GM04503 (cell line): ENCODE measurements at regions not wholly inside any gene's neighbourhood (a gene's known extent, or its start where the extent isn't known, plus 50 kb on each side); places are given as distances from the start of the nearest gene placed in this dataset.
A peak's percentile ranks its signal among the peaks of the same experiment; 100 is the strongest.
"Not testable (repeated sequence)": the region's sequence is repeated elsewhere in the genome, so short reads cannot be mapped to it uniquely, and the experiment has no call there.

Experiments used
- DNase-seq: peaks from one replicate; pipeline ENCODE4 v3.0.0-alpha.2; 2012; ENCODE audit warnings: low read depth

DNA sequence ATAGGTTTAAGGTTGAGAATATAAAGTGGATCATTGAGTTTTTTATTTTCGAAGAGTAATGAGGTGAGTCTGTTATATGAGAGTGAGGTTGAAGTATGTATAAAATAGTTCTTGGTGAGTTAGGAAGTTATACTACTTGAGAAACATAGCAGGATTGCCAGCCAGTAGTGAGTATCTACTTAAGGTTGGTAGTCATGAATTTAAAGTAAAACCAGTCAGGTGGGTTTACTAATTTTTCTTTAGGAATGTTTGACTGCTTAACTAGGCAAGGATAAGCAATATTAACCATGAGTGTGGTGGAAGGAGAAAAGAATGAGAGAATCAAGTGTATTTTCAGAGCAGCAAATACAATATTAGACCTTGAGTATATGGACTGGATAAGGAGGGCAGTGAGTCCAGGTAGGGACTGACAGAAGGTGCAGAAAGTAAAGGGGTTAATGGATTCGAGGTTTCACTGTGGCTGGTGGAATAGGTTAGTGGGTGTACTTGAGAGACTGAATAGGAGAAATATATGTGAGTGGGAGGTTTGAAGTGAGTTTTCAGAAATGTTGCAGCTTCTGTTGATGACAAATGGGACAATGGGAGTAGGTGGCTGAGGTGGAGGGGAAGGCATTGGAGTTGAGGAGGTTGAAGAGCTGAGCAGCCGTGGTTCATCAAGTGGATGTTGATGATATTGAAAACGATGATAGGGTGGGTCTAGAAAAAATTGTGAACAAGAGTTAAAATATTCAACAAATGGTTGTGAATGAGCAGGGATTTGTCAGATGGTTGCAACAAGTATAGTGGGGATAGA is 232.5 kb upstream of the ASCC3 start:
- DNase-seq: no peak

DNA sequence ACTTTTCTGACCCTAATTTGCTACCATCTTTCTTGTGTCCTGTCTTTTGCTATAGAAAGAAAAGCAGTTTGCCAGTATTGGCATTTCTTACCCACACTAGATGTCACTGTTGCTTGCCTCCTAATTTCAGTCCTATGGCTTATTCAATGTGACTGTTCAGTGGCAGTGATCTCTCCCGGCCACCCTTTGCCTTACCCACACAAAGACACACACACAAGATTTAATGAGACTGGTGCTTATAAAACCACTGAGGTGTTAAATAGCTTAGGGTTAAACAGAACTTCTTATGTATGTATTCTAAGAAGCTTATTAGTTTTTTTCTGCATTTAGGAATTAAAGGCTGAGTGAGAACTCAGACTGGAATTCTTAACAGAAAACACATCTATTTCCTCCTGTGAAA is 233.6 kb upstream of the ASCC3 start:
- peak; percentile 12 for DNase-seq

DNA sequence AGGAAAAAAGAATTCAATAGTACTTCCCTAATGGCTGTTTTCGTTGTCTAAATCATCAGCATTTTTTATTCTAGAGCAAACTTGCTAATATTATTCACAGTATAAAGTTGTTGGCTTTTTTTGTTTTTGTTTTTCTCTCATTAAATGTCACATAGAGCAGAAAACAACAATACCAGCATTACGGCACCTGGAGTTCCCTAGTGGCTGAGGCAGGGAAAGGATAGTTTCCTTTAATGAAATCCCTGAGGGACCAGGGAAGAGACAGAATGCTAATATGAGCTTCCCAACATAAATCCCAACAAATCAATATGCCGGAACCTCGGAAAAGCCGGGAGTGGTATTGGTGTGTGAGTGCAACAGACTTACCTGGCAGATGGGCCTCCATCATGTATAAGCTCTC is 235.2 kb upstream of the ASCC3 start:
- DNase-seq: no peak

DNA sequence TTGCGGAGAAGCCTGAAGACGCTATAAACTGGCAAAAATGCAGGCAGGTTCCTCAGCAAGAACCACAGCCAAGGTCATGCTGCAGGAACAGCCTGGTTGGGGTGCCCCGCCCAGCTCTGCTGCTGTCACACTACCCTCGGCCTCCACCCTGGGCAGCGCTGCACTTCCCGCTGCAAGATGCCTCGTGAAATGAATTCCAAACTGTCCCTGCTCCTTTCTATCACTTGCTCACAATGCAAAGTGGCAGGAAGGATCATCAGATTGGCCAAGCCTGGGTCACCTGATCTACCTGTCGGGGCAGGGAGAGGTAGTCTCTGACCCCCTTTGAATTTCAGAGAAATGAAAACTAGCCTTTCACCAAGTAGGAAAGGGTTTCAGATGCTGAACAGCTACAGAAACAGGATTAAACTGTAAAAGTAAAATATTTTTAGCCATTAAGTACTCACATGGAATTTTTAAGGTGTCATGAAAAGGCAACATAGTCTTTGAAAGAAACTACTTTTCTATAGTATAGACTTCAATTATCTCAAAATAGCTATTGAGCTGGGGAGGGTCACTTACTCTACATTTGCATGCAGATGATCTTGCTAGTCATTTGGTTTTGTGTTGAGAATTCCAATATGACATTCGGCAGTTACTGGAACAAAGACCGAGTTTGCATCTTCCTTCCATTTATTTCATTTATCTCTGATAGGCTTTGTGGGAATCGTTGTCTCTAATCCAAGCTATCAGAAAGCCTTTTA is 236.4 kb upstream of the ASCC3 start:
- DNase-seq: no peak

DNA sequence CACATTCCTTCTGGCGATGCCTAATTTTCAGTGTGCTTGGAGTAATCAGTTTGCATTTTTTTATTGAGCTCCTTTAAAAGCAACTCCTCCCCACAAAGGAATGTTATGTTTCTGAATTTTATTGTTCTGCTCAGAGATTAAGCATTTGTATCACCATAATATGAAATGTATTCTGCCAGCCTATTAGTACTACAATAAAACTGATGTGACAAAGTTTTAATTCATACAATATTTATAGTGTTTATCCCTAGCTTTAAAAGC is 236.9 kb upstream of the ASCC3 start:
- no peak for DNase-seq

DNA sequence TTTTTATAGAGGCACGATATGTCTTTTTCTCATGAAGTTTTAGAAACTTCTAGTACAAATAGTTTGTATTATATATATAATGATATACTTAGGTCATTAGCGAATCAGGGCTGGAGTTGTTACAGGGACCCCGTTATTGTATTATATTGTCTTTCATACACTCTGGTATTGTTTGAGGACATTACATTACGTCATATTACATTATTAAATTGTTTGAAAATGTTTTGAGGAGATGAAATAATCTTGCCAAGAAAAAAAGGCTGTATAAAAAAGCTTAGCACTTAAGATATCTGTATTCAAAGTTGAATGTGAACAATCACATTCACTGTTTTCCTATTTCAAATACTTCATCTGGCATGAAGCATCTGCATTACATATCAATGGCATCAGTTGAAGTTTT is 239.6 kb upstream of the ASCC3 start:
- no peak for DNase-seq

DNA sequence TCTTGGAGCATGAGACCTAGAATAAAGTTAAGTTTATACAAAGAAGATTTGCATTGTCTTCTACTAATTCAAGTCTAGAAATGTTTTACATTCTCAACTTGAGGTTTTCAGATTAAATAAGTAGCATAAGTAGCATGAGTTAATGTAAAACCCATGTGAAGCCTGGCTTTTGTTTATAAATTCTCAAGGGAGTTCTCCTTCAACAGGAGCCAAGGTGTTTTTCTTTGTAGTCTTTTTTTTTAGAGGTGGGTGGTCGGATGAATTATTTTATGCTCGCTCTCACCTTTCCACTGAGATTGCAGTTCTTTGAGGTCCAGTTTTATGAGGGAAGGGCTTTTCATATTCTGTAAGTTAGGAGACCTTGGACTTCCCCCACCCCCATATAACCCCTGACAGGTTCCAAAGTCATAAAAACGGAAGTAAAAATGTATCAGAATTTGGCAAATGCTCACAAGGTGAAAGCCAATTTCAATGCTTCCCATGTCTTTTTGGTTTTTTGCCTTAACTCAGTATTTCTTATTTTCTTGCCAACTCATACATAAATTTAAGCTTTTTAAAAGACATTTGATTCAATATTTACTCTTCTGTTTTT is 244.3 kb upstream of the ASCC3 start:
- no peak for DNase-seq

DNA sequence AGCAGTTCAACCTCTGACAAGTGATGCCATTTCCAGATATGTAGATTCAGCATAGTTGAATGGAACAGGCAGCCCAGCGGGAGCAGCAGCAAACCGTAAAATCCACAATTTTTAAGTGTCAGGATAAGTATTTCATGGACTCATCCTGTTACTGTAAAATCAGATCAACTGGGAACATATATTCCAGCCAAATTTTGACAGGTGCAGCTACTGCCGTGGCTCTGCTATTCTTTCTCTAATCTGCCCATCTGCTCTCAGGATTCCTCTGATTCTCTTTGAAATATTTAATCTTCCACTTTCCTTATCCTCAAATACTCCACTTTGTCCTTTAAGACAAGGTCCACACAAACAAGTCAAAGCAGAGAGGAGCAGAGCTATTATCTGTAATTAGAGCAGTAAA is 245.4 kb upstream of the ASCC3 start:
- DNase-seq: no peak

DNA sequence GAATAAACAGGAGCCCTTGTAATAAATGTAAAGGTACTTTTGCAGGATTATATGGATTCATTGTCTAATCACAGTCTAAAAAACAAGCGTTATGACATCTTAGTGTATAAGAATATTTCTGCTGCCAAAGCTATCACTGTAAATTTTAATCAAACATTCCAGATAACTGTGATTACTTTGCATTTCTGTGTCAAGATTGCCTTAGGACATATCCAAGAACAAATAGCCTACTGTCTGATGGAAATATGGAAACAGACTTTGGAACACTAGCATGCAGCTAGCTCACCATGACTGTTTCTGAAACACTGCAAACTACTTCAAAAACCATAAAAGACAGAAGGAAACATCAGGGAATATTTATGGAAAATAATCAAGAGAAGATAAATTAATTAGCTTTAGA is 248.7 kb upstream of the ASCC3 start:
- no peak for DNase-seq

DNA sequence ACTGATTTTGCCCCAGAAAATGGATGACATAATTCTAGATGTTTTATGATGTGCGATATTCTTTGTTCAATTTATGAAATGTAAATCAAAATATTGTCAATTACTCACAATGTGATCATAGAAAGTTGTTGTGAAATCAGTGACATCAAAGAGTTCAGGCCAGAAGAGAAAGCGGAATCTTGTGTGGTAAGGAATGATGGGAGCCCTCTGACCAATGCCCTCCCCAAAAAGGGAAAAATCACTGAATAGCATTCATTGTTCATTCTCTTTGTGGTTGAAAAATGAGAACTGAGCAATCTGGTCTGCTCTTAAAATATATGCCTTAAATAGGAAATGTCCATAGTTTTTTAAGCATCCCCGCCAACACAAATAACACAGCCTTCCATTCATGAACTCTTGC is 247.1 kb upstream of the GRIK2 start:
- no peak for DNase-seq

DNA sequence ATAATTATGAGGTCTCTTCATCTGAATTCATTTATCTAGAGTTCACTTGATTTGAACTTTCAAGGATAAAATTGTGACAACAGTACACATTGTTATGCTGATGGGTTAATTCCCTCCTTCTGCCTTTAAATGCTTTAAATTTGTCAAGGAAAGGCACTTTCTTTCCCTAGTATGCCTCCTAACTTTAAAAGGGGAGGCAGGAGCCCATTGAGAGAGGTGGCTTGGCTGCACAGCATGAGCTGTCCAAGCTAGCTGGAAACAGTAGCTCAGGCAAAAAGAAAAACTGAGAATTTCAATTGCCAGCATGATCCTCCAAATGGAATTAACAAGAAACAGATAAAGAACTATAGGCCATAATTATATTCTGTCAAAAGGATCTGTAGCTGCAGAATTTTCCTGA is 243.3 kb upstream of the GRIK2 start:
- no peak for DNase-seq

DNA sequence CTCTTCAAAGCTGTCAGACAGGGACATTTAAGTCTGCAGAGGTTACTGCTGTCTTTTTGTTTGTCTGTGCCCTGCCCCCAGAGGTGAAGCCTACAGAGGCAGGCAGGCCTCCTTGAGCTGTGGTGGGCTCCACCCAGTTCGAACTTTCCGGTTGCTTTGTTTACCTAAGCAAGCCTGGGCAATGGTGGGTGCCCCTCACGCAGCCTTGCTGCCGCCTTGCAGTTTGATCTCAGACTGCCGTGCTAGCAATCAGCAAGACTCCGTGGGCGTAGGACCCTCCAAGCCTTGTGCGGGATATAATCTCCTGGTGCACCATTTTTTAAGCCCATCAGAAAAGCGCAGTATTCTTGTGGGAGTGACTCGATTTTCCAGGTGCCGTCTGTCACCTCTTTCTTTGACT is 235.9 kb upstream of the GRIK2 start:
- not testable (repeated sequence) for DNase-seq

DNA sequence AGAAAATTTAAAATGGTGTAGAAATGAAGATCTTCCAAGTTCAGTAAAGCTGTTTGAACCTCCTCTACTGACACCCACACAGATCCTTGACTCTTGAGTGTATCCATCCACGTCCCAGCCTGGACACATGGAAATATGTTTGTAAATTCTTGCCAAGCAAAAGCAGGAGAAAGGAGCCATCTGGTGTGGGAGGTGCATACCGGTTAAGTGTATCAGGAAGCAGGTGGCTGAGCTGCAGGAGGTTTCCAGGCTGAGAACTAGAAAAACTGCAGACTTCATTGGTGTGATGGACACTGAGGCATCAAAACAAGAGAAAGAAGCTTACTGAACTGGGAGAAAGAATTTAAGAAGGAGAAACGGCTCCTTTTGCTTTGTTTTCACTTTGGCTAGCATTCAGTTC is 229.9 kb upstream of the GRIK2 start:
- DNase-seq: no peak

DNA sequence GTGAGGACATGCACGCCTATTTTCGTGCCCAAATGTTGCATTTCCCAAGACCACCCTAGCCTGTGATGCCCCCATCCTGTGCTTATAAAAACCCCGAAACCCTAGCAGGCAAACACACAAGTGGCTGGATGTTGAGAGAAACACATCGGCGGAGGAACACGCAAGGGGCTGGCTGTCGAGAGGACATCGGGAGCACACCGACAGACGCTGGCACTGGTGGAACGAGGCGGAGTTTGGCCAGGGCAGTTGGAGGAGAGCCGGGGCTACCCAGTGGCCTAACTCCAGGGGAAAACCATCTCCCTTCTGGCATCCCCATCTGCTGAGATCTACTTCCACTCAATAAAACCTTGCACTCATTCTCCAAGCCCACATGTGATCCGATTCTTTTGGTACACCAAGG is 225.9 kb upstream of the GRIK2 start:
- DNase-seq: no peak

DNA sequence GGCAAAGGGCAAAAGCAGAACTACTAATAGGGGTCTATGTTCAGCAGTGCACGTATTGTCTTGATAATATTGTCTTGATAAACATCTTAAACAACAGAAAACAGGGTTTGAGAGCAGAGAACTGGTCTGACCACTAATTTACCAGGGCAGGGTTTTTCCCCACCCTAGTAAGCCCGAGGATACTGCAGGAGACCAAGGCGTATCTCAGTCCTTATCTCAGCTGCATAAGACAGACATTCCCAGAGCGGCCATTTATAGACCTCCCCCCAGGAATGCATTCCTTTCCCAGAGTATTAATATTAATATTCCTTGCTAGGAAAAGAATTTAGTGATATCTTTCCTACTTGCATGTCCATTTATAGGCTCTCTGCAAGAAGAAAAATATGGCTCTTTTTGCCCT is 222.5 kb upstream of the GRIK2 start:
- not testable (repeated sequence) for DNase-seq

DNA sequence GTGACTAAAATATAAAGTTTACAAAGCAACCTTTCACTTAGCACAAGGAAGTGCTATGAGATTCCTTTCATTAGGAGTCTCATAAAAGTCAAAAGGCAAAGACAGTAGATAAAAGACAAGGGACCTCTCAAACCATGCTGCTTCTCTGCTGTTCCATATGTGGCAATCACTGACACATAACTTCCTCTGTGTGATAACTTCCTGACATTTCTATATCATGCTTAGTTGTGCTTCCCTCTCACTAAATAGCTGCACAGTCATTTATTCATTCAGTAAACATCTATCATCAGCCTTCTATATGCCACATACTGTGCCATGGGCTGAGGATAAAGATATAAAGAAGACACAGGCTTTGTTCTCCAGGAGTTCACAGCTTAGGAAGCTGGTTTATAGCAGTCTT is 214.8 kb upstream of the GRIK2 start:
- no peak for DNase-seq

DNA sequence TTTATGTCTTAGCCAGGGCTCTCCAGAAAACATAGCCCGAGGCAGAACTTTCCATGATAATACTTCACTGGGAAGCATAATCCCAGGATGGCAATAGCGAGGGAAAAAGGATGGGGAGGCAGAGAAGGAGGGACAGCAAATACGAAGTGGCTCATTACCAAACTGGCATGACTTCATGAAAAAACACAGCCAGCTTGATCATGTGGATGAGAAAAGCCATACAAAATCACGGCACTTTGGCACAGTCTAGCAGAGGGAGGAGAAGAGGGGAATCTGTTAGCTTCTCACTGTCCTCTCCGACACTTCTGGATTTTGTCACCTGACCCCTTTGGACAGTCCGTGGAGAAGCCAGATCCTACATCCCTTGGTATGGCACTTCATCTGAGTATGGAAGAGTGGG is 212.5 kb upstream of the GRIK2 start:
- no peak for DNase-seq

DNA sequence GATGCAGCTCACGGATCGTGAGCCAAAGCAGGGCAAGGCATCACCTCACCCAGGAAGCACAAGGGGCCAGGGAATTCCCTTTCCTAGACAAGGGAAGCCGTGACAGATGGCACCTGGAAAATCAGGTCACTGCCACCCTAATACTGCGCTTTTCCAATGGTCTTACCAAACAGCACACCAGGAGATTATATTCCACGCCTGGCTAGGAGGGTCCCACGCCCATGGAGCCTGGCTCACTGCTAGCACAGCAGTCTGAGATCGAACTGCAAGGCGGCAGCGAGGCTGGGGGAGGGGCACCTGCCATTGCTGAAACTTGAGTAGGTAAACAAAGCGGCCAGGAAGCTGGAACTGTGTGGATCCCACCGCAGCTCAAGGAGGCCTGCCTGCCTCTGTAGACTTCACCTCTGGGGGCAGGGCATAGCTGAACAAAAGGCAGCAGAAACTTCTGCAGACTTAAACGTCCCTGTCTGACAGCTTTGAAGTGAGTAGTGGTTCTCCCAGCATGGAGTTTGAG is 205.2 kb upstream of the GRIK2 start:
- DNase-seq: not testable (repeated sequence)

DNA sequence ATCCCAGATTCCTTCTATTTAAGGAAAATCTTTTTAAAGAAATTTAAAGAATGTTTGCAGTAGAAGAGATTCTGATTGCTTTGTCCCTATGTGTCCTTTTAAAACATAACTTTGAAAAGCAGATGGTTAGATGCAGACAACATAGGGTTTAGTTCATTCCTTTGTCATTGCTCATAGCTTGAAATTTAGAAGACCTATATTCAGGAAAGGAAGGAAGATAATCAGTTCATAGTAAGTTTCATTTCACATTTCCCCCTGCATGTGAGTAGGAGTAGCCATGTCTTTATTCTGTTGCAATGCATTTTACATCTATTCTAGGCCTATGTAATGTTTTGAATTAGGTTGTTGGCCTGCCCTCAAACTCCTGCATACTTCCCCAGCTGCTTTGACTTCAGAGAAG is 197.9 kb upstream of the GRIK2 start:
- DNase-seq: peak; percentile 13

DNA sequence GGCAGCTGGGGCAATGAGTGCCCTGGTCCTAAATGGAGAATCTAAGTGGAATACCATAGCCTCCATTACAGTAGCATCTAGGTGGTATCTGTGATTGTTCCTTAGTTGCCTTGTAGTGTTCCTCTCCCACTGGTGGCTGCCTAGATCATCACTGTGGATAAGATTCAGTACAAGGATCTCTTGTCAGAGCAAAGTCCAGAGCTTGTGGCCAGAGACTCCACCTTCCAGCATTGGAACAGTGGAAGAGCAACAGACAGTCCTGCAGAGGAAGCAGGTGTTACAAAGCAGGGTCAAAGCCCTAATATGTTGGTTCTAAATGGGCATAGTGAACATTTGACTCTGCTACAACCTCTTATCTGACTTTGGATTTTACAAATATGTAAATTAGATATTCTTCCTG is 194.1 kb upstream of the GRIK2 start:
- no peak for DNase-seq

DNA sequence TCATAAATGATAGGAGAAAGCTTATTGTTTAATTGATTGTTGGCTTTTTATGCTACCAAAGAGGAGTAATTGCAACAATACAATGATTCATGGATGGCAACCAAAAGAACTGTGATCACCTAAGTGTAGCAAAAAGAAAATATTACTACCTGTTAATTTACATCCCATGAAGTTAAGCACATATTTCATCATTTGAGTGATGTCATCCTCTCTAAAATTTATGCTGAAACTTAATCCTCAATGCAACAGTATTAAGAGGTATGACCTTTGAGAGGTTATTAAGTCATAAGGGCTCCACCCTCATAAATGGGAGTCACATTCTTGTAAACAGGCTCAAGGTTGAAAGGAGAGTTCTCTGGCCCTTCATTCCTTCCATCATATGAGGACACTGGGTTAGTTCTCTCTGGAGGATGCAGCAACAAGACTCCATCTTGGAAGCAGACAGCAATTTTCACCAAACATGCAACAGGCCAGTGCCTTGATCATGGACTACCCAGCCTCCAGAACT is 190.6 kb upstream of the GRIK2 start:
- DNase-seq: no peak

DNA sequence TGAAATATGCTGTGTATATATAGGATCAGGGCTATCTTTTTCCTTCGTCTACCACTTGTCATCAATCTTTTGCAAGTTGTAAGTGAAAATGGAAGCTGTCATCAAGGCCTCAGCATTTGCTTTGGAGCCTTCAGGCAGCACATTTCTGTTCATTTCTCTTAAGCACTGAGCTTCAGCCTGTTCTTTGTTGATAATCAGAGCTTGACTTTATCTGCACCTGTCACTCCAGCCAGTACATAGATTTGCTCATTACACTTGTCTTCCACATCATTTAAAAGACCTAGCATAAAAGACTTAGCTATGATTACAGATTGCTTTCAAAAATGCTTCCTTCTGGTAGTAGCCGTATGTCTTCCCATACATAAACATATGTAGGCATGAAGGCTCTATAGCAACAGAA is 189.8 kb upstream of the GRIK2 start:
- DNase-seq: no peak

DNA sequence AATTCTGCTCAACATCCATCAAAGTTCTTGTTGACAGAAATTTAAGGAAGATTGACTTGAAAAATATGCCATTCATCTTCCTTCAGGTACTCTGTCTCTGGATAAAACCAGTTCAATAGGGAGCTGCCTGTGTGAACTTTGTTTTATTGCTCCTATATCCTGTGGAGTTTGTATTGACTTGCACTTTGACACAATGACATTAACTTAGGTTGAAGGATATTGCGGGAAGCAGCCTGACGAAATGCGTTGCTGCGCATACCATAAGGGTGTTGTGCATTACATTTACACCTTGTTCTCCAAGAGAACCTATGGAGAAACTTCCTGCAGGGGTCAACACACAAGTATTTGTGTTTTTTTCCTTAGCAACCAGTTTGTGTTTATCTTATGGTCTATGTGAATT is 185.4 kb upstream of the GRIK2 start:
- no peak for DNase-seq
